ENCODE measurements at regions not wholly inside any gene's neighbourhood (a gene's known extent, or its start where the extent isn't known, plus 50 kb on each side); places are given as distances from the start of the nearest gene placed in this dataset.
"Not testable (repeated sequence)": the region's sequence is repeated elsewhere in the genome, so short reads cannot be mapped to it uniquely, and the experiment has no call there.

GRCh38 chr5:116772152-116772501 lies 197.5 kb upstream of the SEMA6A start:
- DNase-seq (ENCODE audit: low read depth in 2 of 2): no peak
- TF ChIP-seq CTCF (IDR thresholded peaks at IDR 0.05; ENCODE audit: low read depth, low read length): no peak
- no peak overlapping the region for H3K4me3 ChIP-seq (replicated peaks in 1 of 2; ENCODE audit: low read depth in 2 of 2, low read length in 2 of 2)

- no peak for TF ChIP-seq CTCF (IDR thresholded peaks at IDR 0.05; ENCODE audit: low read depth, low read length)
- H3K4me3 ChIP-seq (replicated peaks in 1 of 2; ENCODE audit: low read depth in 2 of 2, low read length in 2 of 2): no peak overlapping the region
- peak; percentile 34 to 56 for DNase-seq (ENCODE audit: low read depth in 2 of 2)
Observed at GRCh38 chr5:116771466-116772151, 197.0 kb upstream of the SEMA6A start.

GRCh38 chr5:116769953-116770352 lies 195.3 kb upstream of the SEMA6A start:
- DNase-seq (ENCODE audit: low read depth in 2 of 2); H3K4me3 ChIP-seq (replicated peaks in 1 of 2; ENCODE audit: low read depth in 2 of 2, low read length in 2 of 2): not testable (repeated sequence)

GRCh38 chr5:116769470-116769869 lies 194.8 kb upstream of the SEMA6A start:
- TF ChIP-seq CTCF (IDR thresholded peaks at IDR 0.05; ENCODE audit: low read depth, low read length): no peak
- no peak overlapping the region for H3K4me3 ChIP-seq (replicated peaks in 1 of 2; ENCODE audit: low read depth in 2 of 2, low read length in 2 of 2)
- no peak for DNase-seq (ENCODE audit: low read depth in 2 of 2)

GRCh38 chr5:116766470-116766947 lies 191.9 kb upstream of the SEMA6A start:
- peak; percentile 91 to 92 for DNase-seq (ENCODE audit: low read depth in 2 of 2)
- no peak for TF ChIP-seq CTCF (IDR thresholded peaks at IDR 0.05; ENCODE audit: low read depth, low read length)
- H3K4me3 ChIP-seq (replicated peaks in 1 of 2; ENCODE audit: low read depth in 2 of 2, low read length in 2 of 2): no peak overlapping the region

- no peak for TF ChIP-seq CTCF (IDR thresholded peaks at IDR 0.05; ENCODE audit: low read depth, low read length)
- H3K4me3 ChIP-seq (replicated peaks in 1 of 2; ENCODE audit: low read depth in 2 of 2, low read length in 2 of 2): no peak overlapping the region
- no peak for DNase-seq (ENCODE audit: low read depth in 2 of 2)
Observed at GRCh38 chr5:116765441-116765840, 190.8 kb upstream of the SEMA6A start.

- no peak for DNase-seq (ENCODE audit: low read depth in 2 of 2)
- H3K4me3 ChIP-seq (replicated peaks in 1 of 2; ENCODE audit: low read depth in 2 of 2, low read length in 2 of 2): no peak overlapping the region
Observed at GRCh38 chr5:116764941-116765340, 190.3 kb upstream of the SEMA6A start.

More at GRCh38 chr5:116764941-116765340, 190.3 kb upstream of the SEMA6A start:
- TF ChIP-seq CTCF (IDR thresholded peaks at IDR 0.05; ENCODE audit: low read depth, low read length): no peak
